HEK293 (cell line): ENCODE measurements at regions not wholly inside any gene's neighbourhood (a gene's known extent, or its start where the extent isn't known, plus 50 kb on each side); places are given as distances from the start of the nearest gene placed in this dataset.

Experiments used
- CTCF ChIA-PET: fragments of 350-600 bp; formaldehyde crosslinking; extraction: SDS; loops from one replicate; lab custom pipeline; 2021; ENCODE audit warnings: antibody characterized with exemption; lab: Yijun Ruan, JAX
- POLR2A ChIA-PET: fragments of 300-600 bp; formaldehyde crosslinking; extraction: SDS; loops from one replicate; lab custom pipeline; 2020; ENCODE audit warnings: antibody characterized with exemption, inconsistent platforms; lab: Yijun Ruan, JAX
- H3K27ac ChIP-seq: fragments of 200-500 bp; sonication (Bioruptor generic); 2 replicates; pipeline ENCODE4 v1.5.1; 2014; ENCODE audit warnings: low read depth, low read length, control low read depth, inconsistent platforms; ENCODE audit errors: extremely low read depth
- H3K36me3 ChIP-seq, 2 experiments: fragments of 200-500 bp in 1 of 2; sonication (Bioruptor generic) in 1 of 2; 1 replicate in 1 of 2; 2 replicates in 1 of 2; pipeline ENCODE4 v1.5.1; 2014 to 2017; ENCODE audit warnings: inconsistent platforms in 2 of 2, low read length in 2 of 2; ENCODE audit not compliant: control insufficient read depth in 2 of 2, insufficient read depth in 1 of 2
- H3K4me1 ChIP-seq: fragments of 200-500 bp; sonication (Bioruptor generic); 2 replicates; pipeline ENCODE4 v1.5.1; 2014; ENCODE audit warnings: mild to moderate bottlenecking, low read length, inconsistent platforms; ENCODE audit not compliant: control insufficient read depth, insufficient read depth
- H3K4me3 ChIP-seq: 2 replicates; pipeline ENCODE4 v1.5.1; 2011; ENCODE audit warnings: low read depth, mild to moderate bottlenecking, control low read depth, low read length, moderate library complexity
- H3K9me3 ChIP-seq: fragments of 200-500 bp; sonication (Bioruptor generic); 2 replicates; pipeline ENCODE4 v1.5.1; 2014; ENCODE audit warnings: low read depth, low read length, inconsistent platforms; ENCODE audit not compliant: control insufficient read depth, insufficient read depth
- PRDM10 ChIP-seq: fragments of 450-650 bp; formaldehyde crosslinking; IDR thresholded peaks from 2 replicates; pipeline ENCODE4 v1.5.1; 2016; ENCODE audit warnings: missing biosample characterization, missing genetic modification characterization
- REST ChIP-seq: fragments of 450-650 bp; formaldehyde crosslinking; IDR thresholded peaks from 2 replicates; pipeline ENCODE4 v1.5.1; 2016; ENCODE audit warnings: missing biosample characterization, missing genetic modification characterization
- ZBTB7A ChIP-seq: fragments of 450-650 bp; formaldehyde crosslinking; IDR thresholded peaks from 2 replicates; pipeline ENCODE4 v1.5.1; 2016; ENCODE audit warnings: low read depth, missing biosample characterization, missing genetic modification characterization
- ZEB2 ChIP-seq: fragments of 450-650 bp; formaldehyde crosslinking; IDR thresholded peaks from 2 replicates; pipeline ENCODE4 v1.5.1; 2016; ENCODE audit warnings: missing biosample characterization, missing genetic modification characterization
- ZNF146 ChIP-seq: fragments of 450-650 bp; formaldehyde crosslinking; IDR thresholded peaks from 2 replicates; pipeline ENCODE4 v1.5.1; 2016; ENCODE audit warnings: missing biosample characterization, missing genetic modification characterization
- ZNF239 ChIP-seq: fragments of 450-650 bp; formaldehyde crosslinking; IDR thresholded peaks from 2 replicates; pipeline ENCODE4 v1.5.1; 2016; ENCODE audit warnings: missing biosample characterization, missing genetic modification characterization
- ZNF335 ChIP-seq: fragments of 450-650 bp; formaldehyde crosslinking; conservative IDR thresholded peaks from 2 replicates; pipeline ENCODE4 v1.5.1; 2016; ENCODE audit warnings: missing biosample characterization, missing genetic modification characterization
- ZNF350 ChIP-seq: fragments of 450-650 bp; formaldehyde crosslinking; IDR thresholded peaks from 2 replicates; pipeline ENCODE4 v1.5.0; 2017; ENCODE audit warnings: missing biosample characterization, mild to moderate bottlenecking, missing genetic modification characterization
- ZNF449 ChIP-seq: fragments of 450-650 bp; formaldehyde crosslinking; IDR thresholded peaks from 2 replicates; pipeline ENCODE4 v1.5.1; 2017; ENCODE audit warnings: missing biosample characterization, mild to moderate bottlenecking, missing genetic modification characterization, moderate library complexity
- ZNF600 ChIP-seq: fragments of 450-650 bp; formaldehyde crosslinking; IDR thresholded peaks from 2 replicates; pipeline ENCODE4 v1.5.1; 2016; ENCODE audit warnings: missing biosample characterization, missing genetic modification characterization
- ZNF621 ChIP-seq: fragments of 450-650 bp; formaldehyde crosslinking; IDR thresholded peaks from 2 replicates; pipeline ENCODE4 v1.5.1; 2017; ENCODE audit warnings: missing biosample characterization, missing genetic modification characterization
- ZNF747 ChIP-seq: fragments of 450-650 bp; formaldehyde crosslinking; IDR thresholded peaks from 2 replicates; pipeline ENCODE4 v1.5.1; 2016; ENCODE audit warnings: missing biosample characterization, missing genetic modification characterization
- ZSCAN23 ChIP-seq: fragments of 450-650 bp; formaldehyde crosslinking; IDR thresholded peaks from 2 replicates; pipeline ENCODE4 v1.5.1; 2016; ENCODE audit warnings: missing biosample characterization, missing genetic modification characterization
- ZSCAN4 ChIP-seq: fragments of 450-650 bp; formaldehyde crosslinking; IDR thresholded peaks from 2 replicates; pipeline ENCODE4 v1.5.1; 2017; ENCODE audit warnings: missing biosample characterization, missing genetic modification characterization

- no peak for TF ChIP-seq REST (tag by site-specific recombination)
These were observed 495.1 kb upstream of the MYT1L start (continued) for GRCh38 chr2:2826209-2826551.

- CTCF ChIA-PET: interaction anchor here (0.6 kb wide), 2 partner anchors 11 to 1016 kb away, joined by 3 to 4 read pairs; no protein-coding TSS in a partner anchor
- no peak overlapping the region for H3K4me3 ChIP-seq
- H3K4me1 ChIP-seq: no peaks in the 10 kb centered on the region
- H3K36me3 ChIP-seq: no peaks in the 10 kb centered on the region
- no peak overlapping the region for H3K27ac ChIP-seq
- no peaks in the 10 kb centered on the region; the same call in 1 of the 2 replicates for H3K9me3 ChIP-seq
- POLR2A ChIA-PET: no interaction called here
- TF ChIP-seq ZNF350 (tag by site-specific recombination): no peak
- no peak for TF ChIP-seq ZNF621
- TF ChIP-seq ZNF146 (tag by site-specific recombination): no peak
- no peak for TF ChIP-seq ZBTB7A (tag by site-specific recombination)
- no peak for TF ChIP-seq ZSCAN4 (tag by site-specific recombination)
- TF ChIP-seq ZNF449 (tag by site-specific recombination): no peak
- no peak for TF ChIP-seq PRDM10 (tag by site-specific recombination)
- TF ChIP-seq ZNF747: no peak
- no peak for TF ChIP-seq ZEB2
- no peak for TF ChIP-seq ZNF335
- TF ChIP-seq ZSCAN23: no peak
- TF ChIP-seq ZNF600 (tag by site-specific recombination): no peak
- TF ChIP-seq, all 188 proteins: peak for 0
These were observed 494.6 kb upstream of the MYT1L start for GRCh38 chr2:2825516-2826208.

GRCh38 chr2:2825062-2825461 is 494.0 kb upstream of the MYT1L start:
- Histone ChIP-seq H3K27ac (no peak overlapping the region), H3K4me3 (no peak overlapping the region), H3K36me3 (no peaks in the 10 kb centered on the region), H3K9me3 (no peaks in the 10 kb centered on the region; the same call in 1 of the 2 replicates), H3K4me1 (no peaks in the 10 kb centered on the region)
- TF ChIP-seq ZNF239 (tag by site-specific recombination) (no peak), ZSCAN4 (tag by site-specific recombination) (peak; percentile 23; the same call in 1 of the 2 replicates)
- ChIA-PET POLR2A (no interaction called here), CTCF (interaction anchor here (0.6 kb wide), 1 partner anchor 11 kb away, joined by 4 read pairs; no protein-coding TSS in a partner anchor)
